Keratinocyte (primary cell): ENCODE measurements at regions not wholly inside any gene's neighbourhood (a gene's known extent, or its start where the extent isn't known, plus 50 kb on each side); places are given as distances from the start of the nearest gene placed in this dataset.

Source experiments
- CTCF ChIP-seq, 3 experiments: IDR thresholded peaks in 1 of 3; conservative IDR thresholded peaks in 1 of 3; optimal IDR thresholded peaks in 1 of 3; 2 replicates in 2 of 3; 3 replicates in 1 of 3; pipeline versions ENCODE3 to v1.5.1; 2011; ENCODE audit warnings: low read length in 3 of 3, mild to moderate bottlenecking in 3 of 3, moderate library complexity in 2 of 3, control low read depth in 1 of 3, inconsistent platforms in 1 of 3; ENCODE audit not compliant: insufficient read depth in 2 of 3; ENCODE audit errors: extremely low read depth in 1 of 3
- EZH2 ChIP-seq: IDR thresholded peaks from one replicate; pipeline ENCODE4 v1.6.1; 2012; ENCODE audit warnings: inconsistent platforms, mild to moderate bottlenecking, low read length, moderate library complexity

DNA sequence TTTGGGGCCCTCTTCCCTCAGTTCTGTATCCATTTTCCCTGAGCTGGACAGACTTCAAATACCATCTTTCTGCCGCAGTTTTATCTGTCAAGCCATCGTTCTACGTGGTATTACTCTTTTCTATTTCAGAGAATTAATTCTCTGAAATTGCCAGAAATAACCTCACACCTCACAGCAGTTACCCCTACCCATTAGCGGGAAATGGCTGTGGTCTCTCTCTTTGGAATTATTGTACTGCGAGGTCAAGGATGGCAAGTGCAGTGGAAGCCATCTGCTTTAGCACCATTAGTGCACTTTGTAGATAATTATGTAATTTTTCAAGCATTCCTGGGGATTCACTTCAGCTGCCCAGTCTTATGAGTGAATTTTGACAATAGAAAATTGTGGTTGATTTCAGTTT is 147.8 kb upstream of the CDH4 start:
- TF ChIP-seq CTCF (optimal IDR thresholded peaks at IDR 0.05 in 1 of 3, IDR thresholded peaks at IDR 0.05 in 1 of 3, conservative IDR thresholded peaks at IDR 0.05 in 1 of 3; ENCODE audit: extremely low read depth in 1 of 3, insufficient read depth in 2 of 3, low read length in 3 of 3) (no peak), EZH2 (no peak)
